ENCODE measurements at regions not wholly inside any gene's neighbourhood (a gene's known extent, or its start where the extent isn't known, plus 50 kb on each side); places are given as distances from the start of the nearest gene placed in this dataset.
"Not testable (repeated sequence)": the region's sequence is repeated elsewhere in the genome, so short reads cannot be mapped to it uniquely, and the experiment has no call there.

- DNase-seq (ENCODE audit: low spot score), result no peak
- H3K4me3 Mint-ChIP-seq, result no peak overlapping the region
- no peak overlapping the region for H3K27ac Mint-ChIP-seq
- no peaks in the 10 kb centered on the region for H3K27me3 Mint-ChIP-seq (ENCODE audit: low read depth)
- no peaks in the 10 kb centered on the region for H3K9me3 Mint-ChIP-seq
- no peaks in the 10 kb centered on the region for H3K36me3 Mint-ChIP-seq (ENCODE audit: low read depth)
- no peaks in the 10 kb centered on the region for H3K4me1 Mint-ChIP-seq (ENCODE audit: low read depth)
Observed at GRCh38 chr1:220966881-220967611, 87.8 kb downstream of the HLX start.

GRCh38 chr1:220967911-220968310 lies 88.7 kb downstream of the HLX start:
- no peak overlapping the region for H3K27ac Mint-ChIP-seq
- H3K36me3 Mint-ChIP-seq (ENCODE audit: low read depth), result no peaks in the 10 kb centered on the region

GRCh38 chr1:220969281-220969680 lies 90.0 kb downstream of the HLX start:
- not testable (repeated sequence) for H3K4me1 Mint-ChIP-seq (ENCODE audit: low read depth); H3K27me3 Mint-ChIP-seq (ENCODE audit: low read depth); DNase-seq (ENCODE audit: low spot score); H3K9me3 Mint-ChIP-seq; H3K36me3 Mint-ChIP-seq (ENCODE audit: low read depth); H3K4me3 Mint-ChIP-seq; H3K27ac Mint-ChIP-seq

More at GRCh38 chr1:220967911-220968310, 88.7 kb downstream of the HLX start:
- Mint-ChIP-seq H3K4me3 (no peak overlapping the region), H3K9me3 (no peaks in the 10 kb centered on the region), H3K27me3 (ENCODE audit: low read depth) (no peaks in the 10 kb centered on the region), H3K4me1 (ENCODE audit: low read depth) (no peaks in the 10 kb centered on the region)
- DNase-seq (ENCODE audit: low spot score), result no peak

- no peaks in the 10 kb centered on the region for H3K36me3 Mint-ChIP-seq (ENCODE audit: low read depth)
- H3K9me3 Mint-ChIP-seq, result no peaks in the 10 kb centered on the region
- H3K27ac Mint-ChIP-seq, result no peak overlapping the region
- no peak for DNase-seq (ENCODE audit: low spot score)
- no peaks in the 10 kb centered on the region for H3K4me1 Mint-ChIP-seq (ENCODE audit: low read depth)
- no peaks in the 10 kb centered on the region for H3K27me3 Mint-ChIP-seq (ENCODE audit: low read depth)
- H3K4me3 Mint-ChIP-seq, result no peak overlapping the region
Observed at GRCh38 chr1:220970311-220970710, 91.1 kb downstream of the HLX start.

- Mint-ChIP-seq H3K27me3 (ENCODE audit: low read depth) (no peaks in the 10 kb centered on the region), H3K4me1 (ENCODE audit: low read depth) (no peaks in the 10 kb centered on the region), H3K36me3 (ENCODE audit: low read depth) (no peaks in the 10 kb centered on the region), H3K27ac (no peak overlapping the region), H3K9me3 (no peaks in the 10 kb centered on the region), H3K4me3 (no peak overlapping the region)
- DNase-seq (ENCODE audit: low spot score), result no peak
Observed at GRCh38 chr1:220971221-220971620, 92.0 kb downstream of the HLX start.

GRCh38 chr1:220974431-220974830 lies 95.2 kb downstream of the HLX start:
- no peaks in the 10 kb centered on the region for H3K9me3 Mint-ChIP-seq
- no peak for DNase-seq (ENCODE audit: low spot score)
- H3K27me3 Mint-ChIP-seq (ENCODE audit: low read depth), result no peaks in the 10 kb centered on the region
- no peak overlapping the region for H3K27ac Mint-ChIP-seq
- no peaks in the 10 kb centered on the region for H3K36me3 Mint-ChIP-seq (ENCODE audit: low read depth)
- H3K4me3 Mint-ChIP-seq, result no peak overlapping the region
- no peaks in the 10 kb centered on the region for H3K4me1 Mint-ChIP-seq (ENCODE audit: low read depth)

- Mint-ChIP-seq H3K9me3 (no peaks in the 10 kb centered on the region), H3K27ac (no peak overlapping the region)
- DNase-seq (ENCODE audit: low spot score), result no peak
Observed at GRCh38 chr1:220976390-220976789, 97.1 kb downstream of the HLX start.

GRCh38 chr1:220979371-220979770 lies 100.1 kb downstream of the HLX start:
- Mint-ChIP-seq H3K27ac (no peak overlapping the region), H3K36me3 (ENCODE audit: low read depth) (no peaks in the 10 kb centered on the region), H3K4me3 (no peak overlapping the region), H3K4me1 (ENCODE audit: low read depth) (no peaks in the 10 kb centered on the region), H3K9me3 (no peaks in the 10 kb centered on the region), H3K27me3 (ENCODE audit: low read depth) (no peaks in the 10 kb centered on the region)
- no peak for DNase-seq (ENCODE audit: low spot score)

More at GRCh38 chr1:220976390-220976789, 97.1 kb downstream of the HLX start:
- H3K4me1 Mint-ChIP-seq (ENCODE audit: low read depth), result no peaks in the 10 kb centered on the region
- no peak overlapping the region for H3K4me3 Mint-ChIP-seq
- H3K27me3 Mint-ChIP-seq (ENCODE audit: low read depth), result no peaks in the 10 kb centered on the region
- H3K36me3 Mint-ChIP-seq (ENCODE audit: low read depth), result no peaks in the 10 kb centered on the region

GRCh38 chr1:220982686-220983085 lies 103.4 kb downstream of the HLX start:
- Mint-ChIP-seq H3K27me3 (ENCODE audit: low read depth) (no peaks in the 10 kb centered on the region), H3K36me3 (ENCODE audit: low read depth) (no peaks in the 10 kb centered on the region), H3K27ac (no peak overlapping the region), H3K4me3 (no peak overlapping the region), H3K4me1 (ENCODE audit: low read depth) (no peaks in the 10 kb centered on the region), H3K9me3 (no peaks in the 10 kb centered on the region)
- DNase-seq (ENCODE audit: low spot score), result no peak

GRCh38 chr1:220983877-220984635 lies 104.8 kb downstream of the HLX start:
- Mint-ChIP-seq H3K27me3 (ENCODE audit: low read depth) (no peaks in the 10 kb centered on the region), H3K27ac (no peak overlapping the region), H3K9me3 (no peaks in the 10 kb centered on the region), H3K4me3 (no peak overlapping the region), H3K36me3 (ENCODE audit: low read depth) (no peaks in the 10 kb centered on the region), H3K4me1 (ENCODE audit: low read depth) (no peaks in the 10 kb centered on the region)
- DNase-seq (ENCODE audit: low spot score), result no peak

GRCh38 chr1:220990427-220991339 lies 111.4 kb downstream of the HLX start:
- Mint-ChIP-seq H3K27ac (no peak overlapping the region), H3K27me3 (ENCODE audit: low read depth) (no peaks in the 10 kb centered on the region), H3K36me3 (ENCODE audit: low read depth) (no peaks in the 10 kb centered on the region), H3K4me3 (no peak overlapping the region), H3K4me1 (ENCODE audit: low read depth) (no peaks in the 10 kb centered on the region), H3K9me3 (no peaks in the 10 kb centered on the region)
- DNase-seq (ENCODE audit: low spot score), result no peak

GRCh38 chr1:220991506-220991905 lies 112.3 kb downstream of the HLX start:
- no peak for DNase-seq (ENCODE audit: low spot score)
- no peak overlapping the region for H3K27ac Mint-ChIP-seq
- no peaks in the 10 kb centered on the region for H3K4me1 Mint-ChIP-seq (ENCODE audit: low read depth)
- H3K36me3 Mint-ChIP-seq (ENCODE audit: low read depth), result no peaks in the 10 kb centered on the region
- no peaks in the 10 kb centered on the region for H3K9me3 Mint-ChIP-seq
- no peak overlapping the region for H3K4me3 Mint-ChIP-seq
- H3K27me3 Mint-ChIP-seq (ENCODE audit: low read depth), result no peaks in the 10 kb centered on the region

GRCh38 chr1:220991959-220992704 lies 112.9 kb downstream of the HLX start:
- Mint-ChIP-seq H3K36me3 (ENCODE audit: low read depth) (no peaks in the 10 kb centered on the region), H3K9me3 (peaks cover 4% of the 10 kb centered on the region), H3K4me1 (ENCODE audit: low read depth) (no peaks in the 10 kb centered on the region), H3K27me3 (ENCODE audit: low read depth) (no peaks in the 10 kb centered on the region), H3K4me3 (no peak overlapping the region), H3K27ac (no peak overlapping the region)
- no peak for DNase-seq (ENCODE audit: low spot score)
